Ovary (tissue), 7 donors: ENCODE measurements at regions not wholly inside any gene's neighbourhood (a gene's known extent, or its start where the extent isn't known, plus 50 kb on each side); places are given as distances from the start of the nearest gene placed in this dataset.
"Not testable (repeated sequence)": the region's sequence is repeated elsewhere in the genome, so short reads cannot be mapped to it uniquely, and the experiment has no call there.

Experiments
- DNase-seq, 5 donors: peaks; one replicate each; pipeline ENCODE4 v3.0.0-alpha.2; 2019 to 2020
- H3K27ac ChIP-seq, 2 donors: fragments of 200-600 bp; one replicate each; pipeline versions ENCODE4 v1.5.1 to v1.8.0; 2019 to 2022
- H3K27me3 ChIP-seq: fragments of 200-600 bp; one replicate; pipeline ENCODE4 v1.8.0; 2022
- H3K36me3 ChIP-seq: fragments of 200-600 bp; sonication (generic); one replicate; pipeline ENCODE4 v1.5.1; 2019
- H3K4me1 ChIP-seq: one replicate; pipeline ENCODE4 v1.8.1; 2013; ENCODE audit warnings: mild to moderate bottlenecking, moderate library complexity; ENCODE audit not compliant: insufficient read depth
- H3K4me3 ChIP-seq: fragments of 200-600 bp; sonication (generic); one replicate; pipeline ENCODE4 v1.5.1; 2017
- H3K9me3 ChIP-seq, 2 donors: fragments of 200-600 bp in 1 of 2; sonication (generic) in 1 of 2; one replicate each; pipeline versions ENCODE4 v1.5.1 to v1.8.1; 2013 to 2019; ENCODE audit warnings: mild to moderate bottlenecking in 1 of 2, moderate library complexity in 1 of 2
- EP300 ChIP-seq: sonication (generic); formaldehyde crosslinking; IDR thresholded peaks from one replicate; pipeline ENCODE4 v1.6.1; 2017; ENCODE audit warnings: antibody characterized with exemption
- POLR2A ChIP-seq: fragments of 450-650 bp; IDR thresholded peaks from one replicate; pipeline ENCODE4 v1.6.1; 2017; ENCODE audit warnings: antibody characterized with exemption, mild to moderate bottlenecking, moderate library complexity
- WGBS, 3 donors: extraction: QIAGEN DNeasy Blood & Tissue Kit in 1 of 3; methylation state at CpG; one replicate each; pipeline versions ENCODE4 v1.1.5 to v1.1.7; 2013 to 2017; 5-methylcytosine and 5-hydroxymethylcytosine counted together
- intact Hi-C, 4 donors: fragments of 100-400 bp; cut with DNase I; formaldehyde crosslinking; loops; one replicate each; pipeline versions ENCODE4 v1.11.0 to v1.15.1; 2022 to 2023
- TF ChIP-seq, protein P1 (sequence below), 3 donors: fragments of 450-650 bp in 2 of 3; fragments of 200-600 bp in 1 of 3; IDR thresholded peaks; one replicate each; pipeline versions ENCODE4 v1.5.1 to v1.8.0; 2016 to 2022; ENCODE audit warnings: antibody characterized with exemption in 3 of 3, mild to moderate bottlenecking in 1 of 3
- donor health status: DM: no; HTN: no; CAD: no; lungs with moderate emphysema.
- donor health status: DM: no; HTN: no; CAD: no.
- donor health status: Bipolar disorder and iron deficiency.
- donor health status: DM: no; HTN: no; CAD: no.
- donor health status: DM: yes; HTN: yes; CAD: no.

DNA sequence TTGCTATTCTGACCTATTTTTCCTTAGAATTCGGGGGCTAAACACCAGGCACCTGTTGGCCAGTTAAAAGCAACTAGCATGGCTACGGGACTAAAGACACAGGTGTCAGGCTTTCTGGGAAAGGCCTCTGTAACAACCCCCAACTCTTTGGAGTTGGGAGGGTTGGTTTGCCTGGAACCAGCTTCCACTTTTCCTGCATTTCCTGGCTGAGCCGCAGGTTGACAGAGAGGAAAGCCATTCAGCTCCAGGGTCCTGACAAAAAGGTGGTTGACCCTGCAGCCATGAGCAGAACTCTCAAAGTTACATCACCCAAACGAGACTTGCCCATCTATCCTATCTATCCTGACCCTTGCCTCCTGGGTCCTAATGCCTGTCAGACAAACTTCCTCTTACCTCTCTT, 375.4 kb upstream of the SFSWAP start:
- Histone ChIP-seq H3K9me3 (no peaks in the 10 kb centered on the region), H3K36me3 (no peaks in the 10 kb centered on the region), H3K4me3 (no peak overlapping the region), H3K27me3 (no peaks in the 10 kb centered on the region), H3K27ac (no peak overlapping the region), H3K4me1 (no peaks in the 10 kb centered on the region)
- intact Hi-C loops: loop anchor here in 1 of 4 donors (10.0 kb wide), 1 partner anchor 289 kb away; no protein-coding TSS in a partner anchor
- no peak for TF ChIP-seq EP300
- TF ChIP-seq, protein P1, sequence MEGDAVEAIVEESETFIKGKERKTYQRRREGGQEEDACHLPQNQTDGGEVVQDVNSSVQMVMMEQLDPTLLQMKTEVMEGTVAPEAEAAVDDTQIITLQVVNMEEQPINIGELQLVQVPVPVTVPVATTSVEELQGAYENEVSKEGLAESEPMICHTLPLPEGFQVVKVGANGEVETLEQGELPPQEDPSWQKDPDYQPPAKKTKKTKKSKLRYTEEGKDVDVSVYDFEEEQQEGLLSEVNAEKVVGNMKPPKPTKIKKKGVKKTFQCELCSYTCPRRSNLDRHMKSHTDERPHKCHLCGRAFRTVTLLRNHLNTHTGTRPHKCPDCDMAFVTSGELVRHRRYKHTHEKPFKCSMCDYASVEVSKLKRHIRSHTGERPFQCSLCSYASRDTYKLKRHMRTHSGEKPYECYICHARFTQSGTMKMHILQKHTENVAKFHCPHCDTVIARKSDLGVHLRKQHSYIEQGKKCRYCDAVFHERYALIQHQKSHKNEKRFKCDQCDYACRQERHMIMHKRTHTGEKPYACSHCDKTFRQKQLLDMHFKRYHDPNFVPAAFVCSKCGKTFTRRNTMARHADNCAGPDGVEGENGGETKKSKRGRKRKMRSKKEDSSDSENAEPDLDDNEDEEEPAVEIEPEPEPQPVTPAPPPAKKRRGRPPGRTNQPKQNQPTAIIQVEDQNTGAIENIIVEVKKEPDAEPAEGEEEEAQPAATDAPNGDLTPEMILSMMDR (IDR thresholded peaks at IDR 0.05): no peak
- TF ChIP-seq POLR2A: no peak
- no peak for DNase-seq
- 59 to 64% (median 62%) methylated on average over 4 of the region's 4 CpGs for WGBS, 3 donors

DNA sequence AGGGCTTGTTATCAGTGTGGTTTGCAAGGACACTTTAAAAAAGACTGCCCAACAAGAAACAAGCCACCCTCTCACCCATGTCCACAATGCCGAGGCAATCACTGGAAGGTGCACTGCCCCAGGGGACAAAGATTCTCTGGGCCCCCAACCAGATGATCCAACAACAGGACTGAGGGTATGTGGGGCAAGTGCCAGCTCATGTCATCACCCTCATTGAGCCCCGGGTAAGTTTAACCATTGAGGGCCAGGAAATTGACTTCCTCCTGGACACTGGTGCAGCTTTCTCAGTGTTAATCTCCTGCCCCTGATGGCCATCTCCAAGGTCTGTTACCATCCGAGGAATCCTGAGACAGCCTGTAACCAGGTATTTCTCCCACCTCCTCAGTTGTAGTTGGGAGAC, 373.0 kb upstream of the SFSWAP start:
- 61 to 79% (median 78%) methylated on average over 3 of the region's 3 CpGs for WGBS, 3 donors
- H3K27ac ChIP-seq, H3K9me3 ChIP-seq, H3K36me3 ChIP-seq, DNase-seq, H3K27me3 ChIP-seq, H3K4me1 ChIP-seq, H3K4me3 ChIP-seq: not testable (repeated sequence)
- intact Hi-C loops: loop anchor here in 1 of 4 donors (10.0 kb wide), 1 partner anchor 287 kb away; no protein-coding TSS in a partner anchor

DNA sequence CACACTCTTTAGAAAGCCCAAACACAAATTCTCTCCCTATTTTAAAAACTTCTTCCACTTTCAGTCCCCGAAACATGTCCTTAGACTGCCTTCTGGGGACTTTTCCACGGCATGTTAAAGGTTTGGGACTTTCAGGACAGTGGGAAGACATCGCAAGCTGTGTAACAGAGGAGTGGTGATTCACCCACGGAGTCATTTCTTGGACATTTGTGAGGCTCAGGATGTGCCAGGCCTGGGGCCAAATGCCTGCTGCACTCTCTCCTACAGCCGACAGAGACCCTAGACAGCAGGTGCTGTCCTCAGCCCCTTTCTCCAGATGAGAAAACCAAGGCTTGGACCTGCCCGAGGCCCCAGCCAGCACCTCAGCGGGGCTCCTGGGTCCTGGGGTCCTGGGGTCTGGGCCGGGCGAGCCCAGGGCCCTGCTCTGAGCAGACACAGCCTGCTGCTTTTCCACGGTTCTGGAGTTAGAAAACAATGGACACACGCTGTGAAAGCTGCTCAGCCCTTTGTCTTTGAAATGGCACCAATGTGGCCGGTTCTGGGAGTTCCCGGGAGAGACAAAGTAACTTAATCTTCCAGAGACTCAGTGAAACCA, 370.2 kb upstream of the SFSWAP start:
- no peak for DNase-seq
- 78 to 81% (median 80%) methylated on average over 13 of the region's 13 CpGs for WGBS, 3 donors
- no peaks in the 10 kb centered on the region for H3K36me3 ChIP-seq
- no peak overlapping the region for H3K4me3 ChIP-seq
- no peaks in the 10 kb centered on the region for H3K9me3 ChIP-seq
- H3K27me3 ChIP-seq: no peaks in the 10 kb centered on the region
- no peaks in the 10 kb centered on the region for H3K4me1 ChIP-seq
- TF ChIP-seq EP300: no peak
- TF ChIP-seq, protein P1 (IDR thresholded peaks at IDR 0.05): no peak
- no peak for TF ChIP-seq POLR2A
- no peak overlapping the region for H3K27ac ChIP-seq
- intact Hi-C loops: loop anchor here in 1 of 4 donors (2.0 kb wide), 1 partner anchor 284 kb away; no protein-coding TSS in a partner anchor

DNA sequence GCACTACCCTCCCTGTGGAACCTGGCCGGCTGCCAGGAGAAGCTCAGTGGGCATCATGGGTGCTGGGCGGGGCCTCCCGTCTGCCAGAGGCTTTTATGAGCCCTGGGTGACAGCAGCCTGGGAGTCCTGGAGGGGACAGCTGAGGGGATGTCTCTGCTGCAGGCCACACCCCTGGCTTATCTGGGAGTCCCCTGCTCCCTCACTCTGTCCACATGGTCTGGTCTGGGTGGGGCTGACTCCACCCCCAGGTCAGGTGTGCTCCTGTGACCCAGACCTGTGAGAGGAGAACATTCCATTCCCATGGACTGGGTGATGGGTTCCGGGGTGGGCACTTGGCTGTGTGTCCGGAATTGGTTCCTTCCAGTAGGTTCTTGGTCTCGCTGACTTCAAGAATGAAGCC, 369.3 kb upstream of the SFSWAP start:
- intact Hi-C loops: loop anchor here in 1 of 4 donors (2.0 kb wide), 1 partner anchor 283 kb away; no protein-coding TSS in a partner anchor
- H3K27me3 ChIP-seq, H3K9me3 ChIP-seq, DNase-seq, H3K27ac ChIP-seq, H3K4me3 ChIP-seq, H3K36me3 ChIP-seq, H3K4me1 ChIP-seq: not testable (repeated sequence)
- 61 to 66% (median 62%) methylated on average over 3 to 5 of the region's 6 CpGs for WGBS, 3 donors

DNA sequence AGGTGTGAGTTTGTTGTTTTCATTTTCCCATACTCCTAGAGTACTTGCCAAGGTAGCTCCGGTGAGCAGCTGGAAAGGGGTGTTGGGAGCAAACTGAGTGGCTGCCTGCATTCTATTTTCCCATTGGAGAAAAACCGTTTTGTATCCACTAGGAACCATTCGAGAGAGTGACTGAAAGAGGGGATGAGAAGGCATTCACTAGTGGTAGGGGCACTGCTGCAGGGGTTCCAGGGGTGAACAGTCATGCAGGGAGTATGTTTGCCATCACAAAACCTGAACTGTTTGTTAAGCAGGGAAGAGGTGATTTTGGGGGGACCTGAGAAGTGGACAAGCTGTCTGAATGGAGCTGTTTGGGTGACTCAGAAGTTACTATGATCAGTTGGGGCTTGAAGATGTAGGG, 367.5 kb upstream of the SFSWAP start:
- H3K36me3 ChIP-seq, H3K4me3 ChIP-seq, H3K27me3 ChIP-seq, DNase-seq, H3K27ac ChIP-seq, intact Hi-C loops, H3K9me3 ChIP-seq: not testable (repeated sequence)
- H3K4me1 ChIP-seq: peaks cover 13% of the 10 kb centered on the region
- 83 to 85% (median 85%) methylated on average over 3 of the region's 3 CpGs for WGBS, 3 donors

DNA sequence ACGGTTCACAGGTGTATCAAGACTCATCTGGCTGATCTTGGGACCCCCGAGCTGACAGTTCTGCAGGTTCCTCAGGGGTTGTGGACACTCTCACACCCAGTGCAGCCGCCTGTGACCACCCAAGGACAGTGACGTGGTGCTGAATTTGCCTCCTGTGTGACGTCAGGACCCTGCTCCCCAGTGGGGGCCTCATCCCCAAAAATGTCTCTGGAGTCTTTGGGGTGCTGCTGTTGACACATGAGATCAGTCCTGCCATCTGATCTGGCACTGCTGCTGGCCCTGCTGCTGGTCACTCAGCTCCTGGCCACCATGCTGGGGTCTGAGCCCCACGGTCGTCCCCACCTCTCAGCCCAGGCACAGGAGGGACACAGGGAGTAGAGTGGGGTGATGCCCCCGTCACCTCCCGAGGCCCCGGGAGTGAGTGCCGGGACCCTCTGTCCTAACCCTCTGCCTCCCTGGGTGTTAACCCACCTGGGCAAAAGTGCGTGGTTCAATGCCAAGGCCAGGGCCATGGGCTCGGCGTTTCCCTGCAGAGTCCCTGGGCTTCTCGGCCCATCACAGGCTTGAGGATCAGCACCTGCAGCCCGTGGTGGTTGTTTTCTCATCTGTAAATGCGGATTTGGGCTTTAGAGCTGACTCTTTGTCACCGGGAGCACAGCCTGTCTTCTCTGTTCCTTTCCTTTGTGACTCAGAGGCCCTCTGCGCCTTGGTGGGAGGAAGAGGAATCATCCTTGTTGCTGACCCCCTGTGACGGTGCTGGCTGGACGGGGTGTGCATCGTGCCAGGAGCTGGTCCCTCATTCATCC, 366.0 kb upstream of the SFSWAP start:
- WGBS, 3 donors: 71 to 77% (median 76%) methylated on average over 21 to 22 of the region's 22 CpGs
- not testable (repeated sequence) for DNase-seq, H3K4me3 ChIP-seq, H3K27me3 ChIP-seq, H3K36me3 ChIP-seq, H3K9me3 ChIP-seq, H3K27ac ChIP-seq
- intact Hi-C loops: loop anchor here in 1 of 4 donors (5.0 kb wide), 1 partner anchor 277 kb away; no protein-coding TSS in a partner anchor
- peaks cover 20% of the 10 kb centered on the region for H3K4me1 ChIP-seq
